Erythroblast (primary cell): ENCODE measurements at regions not wholly inside any gene's neighbourhood (a gene's known extent, or its start where the extent isn't known, plus 50 kb on each side); places are given as distances from the start of the nearest gene placed in this dataset.

ENCODE experiments used
- GATA1 ChIP-seq: IDR thresholded peaks from 2 replicates; pipeline ENCODE4 v1.6.1; 2011; ENCODE audit warnings: low read depth, mild to moderate bottlenecking, control low read depth, low read length, moderate library complexity
- POLR2A ChIP-seq: IDR thresholded peaks from 2 replicates; pipeline ENCODE4 v1.6.1; 2011; ENCODE audit warnings: mild to moderate bottlenecking, low read length

- no peak for TF ChIP-seq POLR2A
- TF ChIP-seq GATA1: no peak
Measured at GRCh38 chr7:116327135-116327534, 116.8 kb downstream of the TES start.
